Upper lobe of right lung (tissue), 1 donor: ENCODE measurements at regions not wholly inside any gene's neighbourhood (a gene's known extent, or its start where the extent isn't known, plus 50 kb on each side); places are given as distances from the start of the nearest gene placed in this dataset.

Experiments
- ATAC-seq: fragments of 200-7000 bp; cut with Tn5 transposase; one replicate; pipeline ENCODE4 v1.9.1; 2020; ENCODE audit warnings: mild to moderate bottlenecking, moderate library complexity
- DNase-seq: peaks from one replicate; pipeline ENCODE4 v3.0.0-alpha.2; 2020
- H3K27ac ChIP-seq: fragments of 200-600 bp; one replicate; pipeline ENCODE4 v1.8.0; 2022
- H3K27me3 ChIP-seq: fragments of 200-600 bp; one replicate; pipeline ENCODE4 v1.8.0; 2022; ENCODE audit warnings: mild to moderate bottlenecking
- H3K36me3 ChIP-seq: fragments of 200-600 bp; one replicate; pipeline ENCODE4 v1.8.0; 2022
- H3K4me1 ChIP-seq: fragments of 200-600 bp; one replicate; pipeline ENCODE4 v1.8.0; 2022
- H3K4me3 ChIP-seq: fragments of 200-600 bp; one replicate; pipeline ENCODE4 v1.8.0; 2022; ENCODE audit warnings: mild to moderate bottlenecking
- H3K9me3 ChIP-seq: fragments of 200-600 bp; one replicate; pipeline ENCODE4 v1.8.0; 2022
- intact Hi-C: fragments of 100-400 bp; cut with DNase I; formaldehyde crosslinking; loops from one replicate; pipeline ENCODE4 v1.11.0; 2022
- TF ChIP-seq, protein P1 (sequence below): fragments of 200-600 bp; IDR thresholded peaks from one replicate; pipeline ENCODE4 v1.8.0; 2022; ENCODE audit warnings: antibody characterized with exemption
- donor health status: DM: no; HTN: yes; CAD: no; lungs with severe emphysema.

DNA sequence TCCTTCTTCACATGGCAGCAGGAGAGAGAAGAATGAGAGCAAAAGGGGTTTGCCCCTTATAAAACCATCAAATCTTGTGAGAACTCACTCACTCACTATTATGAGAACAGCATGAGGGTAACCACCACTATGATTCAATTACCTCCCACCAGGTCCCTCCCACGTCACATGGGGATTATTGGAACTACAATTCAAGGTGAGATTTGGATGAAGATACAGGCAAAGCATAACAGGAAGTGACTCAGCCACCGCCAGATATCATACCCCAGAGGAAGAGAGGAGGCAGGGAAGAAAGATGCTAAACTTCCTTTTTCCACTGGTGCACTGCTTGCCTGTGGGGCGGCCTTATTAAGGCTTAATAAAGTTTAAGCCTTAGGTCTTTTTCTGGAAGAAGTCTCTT is 766.1 kb downstream of the KCTD8 start:
- H3K9me3 ChIP-seq = no peaks in the 10 kb centered on the region
- intact Hi-C loops = no loop called here
- no peak for ATAC-seq
- no peaks in the 10 kb centered on the region for H3K27me3 ChIP-seq
- no peaks in the 10 kb centered on the region for H3K36me3 ChIP-seq
- no peaks in the 10 kb centered on the region for H3K4me1 ChIP-seq
- H3K4me3 ChIP-seq = no peak overlapping the region
- no peak overlapping the region for H3K27ac ChIP-seq
- no peak for DNase-seq
- TF ChIP-seq, protein P1, sequence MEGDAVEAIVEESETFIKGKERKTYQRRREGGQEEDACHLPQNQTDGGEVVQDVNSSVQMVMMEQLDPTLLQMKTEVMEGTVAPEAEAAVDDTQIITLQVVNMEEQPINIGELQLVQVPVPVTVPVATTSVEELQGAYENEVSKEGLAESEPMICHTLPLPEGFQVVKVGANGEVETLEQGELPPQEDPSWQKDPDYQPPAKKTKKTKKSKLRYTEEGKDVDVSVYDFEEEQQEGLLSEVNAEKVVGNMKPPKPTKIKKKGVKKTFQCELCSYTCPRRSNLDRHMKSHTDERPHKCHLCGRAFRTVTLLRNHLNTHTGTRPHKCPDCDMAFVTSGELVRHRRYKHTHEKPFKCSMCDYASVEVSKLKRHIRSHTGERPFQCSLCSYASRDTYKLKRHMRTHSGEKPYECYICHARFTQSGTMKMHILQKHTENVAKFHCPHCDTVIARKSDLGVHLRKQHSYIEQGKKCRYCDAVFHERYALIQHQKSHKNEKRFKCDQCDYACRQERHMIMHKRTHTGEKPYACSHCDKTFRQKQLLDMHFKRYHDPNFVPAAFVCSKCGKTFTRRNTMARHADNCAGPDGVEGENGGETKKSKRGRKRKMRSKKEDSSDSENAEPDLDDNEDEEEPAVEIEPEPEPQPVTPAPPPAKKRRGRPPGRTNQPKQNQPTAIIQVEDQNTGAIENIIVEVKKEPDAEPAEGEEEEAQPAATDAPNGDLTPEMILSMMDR = no peak

DNA sequence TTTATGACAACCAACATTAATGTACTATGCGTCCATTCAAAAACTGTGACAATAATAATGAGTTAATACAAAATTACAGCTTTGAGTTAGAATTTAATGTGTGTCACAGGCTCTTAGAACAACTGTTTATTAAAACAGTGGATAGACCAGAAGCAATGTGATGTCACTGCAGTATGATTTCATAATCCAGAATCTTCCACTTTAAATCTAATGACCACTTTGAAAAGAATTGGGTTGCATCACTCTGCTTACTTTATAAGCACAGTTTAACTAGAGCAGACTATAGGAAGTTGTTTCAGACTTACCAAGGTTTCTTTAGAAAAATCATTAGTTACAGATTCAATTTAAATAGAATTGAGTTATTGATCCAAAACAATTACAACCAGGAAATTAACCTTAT is 758.5 kb downstream of the KCTD8 start:
- Histone ChIP-seq H3K27me3 (no peaks in the 10 kb centered on the region), H3K4me1 (no peaks in the 10 kb centered on the region), H3K36me3 (no peaks in the 10 kb centered on the region), H3K4me3 (no peak overlapping the region), H3K9me3 (no peaks in the 10 kb centered on the region), H3K27ac (no peak overlapping the region)
- intact Hi-C loops = no loop called here
- no peak for ATAC-seq
- DNase-seq = no peak
- TF ChIP-seq, protein P1 = no peak

DNA sequence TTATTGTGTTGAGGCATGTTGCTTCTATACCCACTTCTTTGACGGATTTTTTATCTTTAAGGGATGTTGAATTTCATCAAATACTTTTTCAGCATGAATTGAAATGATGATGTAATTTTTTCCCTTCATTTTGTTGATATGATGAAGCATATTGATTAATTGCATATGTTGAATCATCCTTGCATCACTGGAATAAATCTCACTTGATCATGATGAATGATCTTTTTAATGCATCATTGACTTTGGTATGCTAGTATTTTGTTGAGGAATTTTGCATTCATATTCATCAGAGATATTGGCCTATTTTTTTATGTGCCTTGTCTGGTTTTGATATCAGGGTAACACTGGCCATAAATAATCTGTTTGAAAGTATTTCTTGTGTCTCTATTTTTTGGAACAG is 754.7 kb downstream of the KCTD8 start:
- intact Hi-C loops = no loop called here
- no peak for DNase-seq
- no peaks in the 10 kb centered on the region for H3K27me3 ChIP-seq
- no peaks in the 10 kb centered on the region for H3K4me1 ChIP-seq
- ATAC-seq = no peak
- no peaks in the 10 kb centered on the region for H3K9me3 ChIP-seq
- TF ChIP-seq, protein P1 = no peak
- no peaks in the 10 kb centered on the region for H3K36me3 ChIP-seq
- H3K27ac ChIP-seq = no peak overlapping the region
- H3K4me3 ChIP-seq = no peak overlapping the region

DNA sequence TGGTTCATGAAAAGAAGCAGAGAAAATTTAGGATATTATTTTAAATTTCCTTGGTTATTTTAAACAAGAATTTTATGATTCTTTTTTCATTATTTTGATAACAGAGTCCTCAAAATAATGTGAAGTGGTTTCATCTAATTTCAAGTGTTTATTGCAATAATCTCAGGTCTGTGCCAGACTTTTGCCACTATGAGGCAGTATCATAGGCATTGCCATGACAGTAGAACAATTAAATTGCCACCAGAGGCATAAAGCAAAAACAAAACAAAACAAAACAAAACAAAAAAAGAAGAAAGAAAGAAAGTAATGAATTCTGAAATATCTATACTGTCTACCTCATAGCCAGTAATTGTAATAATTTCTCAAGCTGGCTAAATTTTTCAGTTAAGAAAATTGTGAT is 739.2 kb downstream of the KCTD8 start:
- H3K4me3 ChIP-seq = no peak overlapping the region
- H3K27ac ChIP-seq = no peak overlapping the region
- H3K36me3 ChIP-seq = no peaks in the 10 kb centered on the region
- H3K27me3 ChIP-seq = no peaks in the 10 kb centered on the region
- intact Hi-C loops = no loop called here
- no peaks in the 10 kb centered on the region for H3K4me1 ChIP-seq
- ATAC-seq (no peak), DNase-seq (no peak)
- no peaks in the 10 kb centered on the region for H3K9me3 ChIP-seq
- TF ChIP-seq, protein P1 = no peak

DNA sequence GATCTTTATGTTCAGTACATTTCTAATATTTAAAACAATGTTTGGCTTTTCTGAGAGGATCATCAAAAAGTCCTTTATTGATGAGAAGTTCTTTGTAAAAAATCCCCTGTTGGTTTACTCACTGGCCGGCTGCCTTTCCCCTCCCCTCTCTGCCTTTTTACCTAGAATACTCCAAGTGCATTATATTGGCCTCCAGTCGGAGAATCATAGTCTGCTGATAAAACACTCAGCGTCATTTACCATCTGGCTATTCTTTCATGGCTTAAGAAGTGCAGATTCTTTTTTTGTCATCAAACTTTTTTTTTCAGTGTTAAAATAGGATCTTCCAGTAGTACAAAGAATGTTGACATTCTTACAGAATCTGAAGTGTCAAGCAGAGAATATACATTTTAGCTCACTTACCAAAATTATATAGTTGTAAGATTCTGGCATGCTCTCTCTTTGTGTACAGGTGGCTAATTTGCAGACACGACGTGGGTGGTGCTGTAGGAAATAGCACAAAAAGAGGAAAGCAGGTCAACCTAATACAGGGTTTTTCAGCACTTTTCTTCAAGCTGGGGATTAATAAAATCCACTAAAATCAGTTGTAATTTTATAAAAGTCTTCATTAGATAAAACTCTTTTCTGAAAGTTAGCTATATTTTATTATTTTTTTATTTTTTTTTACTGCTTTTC is 731.8 kb downstream of the KCTD8 start:
- TF ChIP-seq, protein P1 = no peak
- no peak for DNase-seq

DNA sequence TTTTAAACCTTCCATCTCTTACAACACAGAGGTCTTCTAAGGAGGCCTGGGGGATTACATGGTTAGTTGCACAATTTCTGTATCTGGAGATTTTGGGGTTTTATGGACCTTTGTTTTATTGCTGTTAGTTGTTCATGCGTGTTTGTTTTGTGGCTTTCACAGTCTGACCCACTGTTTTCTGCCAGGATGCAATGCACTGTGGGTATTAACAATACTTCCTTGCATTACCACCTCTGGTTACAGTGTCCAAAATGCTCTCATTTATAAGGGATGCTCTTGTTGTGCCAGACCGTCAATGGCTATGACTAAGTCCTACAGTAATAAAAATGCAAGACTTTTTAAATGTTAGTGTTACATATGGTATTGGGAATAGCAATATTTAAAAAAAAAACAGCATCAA is 730.2 kb downstream of the KCTD8 start:
- H3K9me3 ChIP-seq = no peaks in the 10 kb centered on the region
- DNase-seq = no peak
- intact Hi-C loops = no loop called here
- TF ChIP-seq, protein P1 = no peak
- no peak overlapping the region for H3K27ac ChIP-seq
- no peaks in the 10 kb centered on the region for H3K27me3 ChIP-seq
- no peaks in the 10 kb centered on the region for H3K4me1 ChIP-seq
- ATAC-seq = no peak
- H3K36me3 ChIP-seq = no peaks in the 10 kb centered on the region
- H3K4me3 ChIP-seq = no peak overlapping the region

More for the DNA sequence above, 731.8 kb downstream of the KCTD8 start:
- ATAC-seq = no peak
- Histone ChIP-seq H3K27me3 (no peaks in the 10 kb centered on the region), H3K27ac (no peak overlapping the region), H3K4me1 (no peaks in the 10 kb centered on the region), H3K4me3 (no peak overlapping the region), H3K9me3 (no peaks in the 10 kb centered on the region), H3K36me3 (no peaks in the 10 kb centered on the region)
- intact Hi-C loops = no loop called here
